ELR (cell line): ENCODE measurements at regions not wholly inside any gene's neighbourhood (a gene's known extent, or its start where the extent isn't known, plus 50 kb on each side); places are given as distances from the start of the nearest gene placed in this dataset.
"Not testable (repeated sequence)": the region's sequence is repeated elsewhere in the genome, so short reads cannot be mapped to it uniquely, and the experiment has no call there.

Source experiments
- DNase-seq: peaks from one replicate; pipeline ENCODE4 v3.0.0-alpha.2; 2015; ENCODE audit warnings: low read depth

GRCh38 chr4:25981749-25982148 lies 67.7 kb downstream of the SMIM20 start:
- DNase-seq, result no peak

GRCh38 chr4:25982962-25983361 lies 68.9 kb downstream of the SMIM20 start:
- DNase-seq, result no peak

- DNase-seq, result no peak
Measured at GRCh38 chr4:25984266-25984665, 70.2 kb downstream of the SMIM20 start.

GRCh38 chr4:25984796-25985195 lies 70.8 kb downstream of the SMIM20 start:
- DNase-seq, result no peak

- DNase-seq, result no peak
Measured at GRCh38 chr4:25986807-25987206, 72.8 kb downstream of the SMIM20 start.

GRCh38 chr4:25991340-25991739 lies 77.3 kb downstream of the SMIM20 start:
- DNase-seq, result no peak

- DNase-seq, result peak; percentile 33
Measured at GRCh38 chr4:25993395-25994185, 79.6 kb downstream of the SMIM20 start.

- DNase-seq, result peak; percentile 45
Measured at GRCh38 chr4:25994577-25994976, 80.6 kb downstream of the SMIM20 start.

- DNase-seq, result peak; percentile 19
Measured at GRCh38 chr4:26000274-26000950, 86.4 kb downstream of the SMIM20 start.

- no peak for DNase-seq
Measured at GRCh38 chr4:26001413-26001812, 87.4 kb downstream of the SMIM20 start.

GRCh38 chr4:26001816-26002215 lies 87.8 kb downstream of the SMIM20 start:
- DNase-seq, result no peak

GRCh38 chr4:26003056-26003455 lies 89.0 kb downstream of the SMIM20 start:
- DNase-seq, result no peak

GRCh38 chr4:26004290-26004689 lies 90.3 kb downstream of the SMIM20 start:
- no peak for DNase-seq

- DNase-seq, result no peak
Measured at GRCh38 chr4:26005764-26006163, 91.7 kb downstream of the SMIM20 start.

GRCh38 chr4:26008737-26009136 lies 94.7 kb downstream of the SMIM20 start:
- no peak for DNase-seq

GRCh38 chr4:26009502-26009901 lies 95.5 kb downstream of the SMIM20 start:
- no peak for DNase-seq

- DNase-seq, result no peak
Measured at GRCh38 chr4:26010304-26010703, 96.3 kb downstream of the SMIM20 start.

GRCh38 chr4:26013629-26014028 lies 99.6 kb downstream of the SMIM20 start:
- no peak for DNase-seq

- DNase-seq, result peak; percentile 76
Measured at GRCh38 chr4:26015133-26015651, 101.2 kb downstream of the SMIM20 start.

- no peak for DNase-seq
Measured at GRCh38 chr4:26015906-26016305, 101.9 kb downstream of the SMIM20 start.

GRCh38 chr4:26017531-26017930 lies 103.5 kb downstream of the SMIM20 start:
- no peak for DNase-seq

- DNase-seq, result not testable (repeated sequence)
Measured at GRCh38 chr4:26017961-26018700, 104.1 kb downstream of the SMIM20 start.
